GM21576 (cell line): ENCODE measurements at regions not wholly inside any gene's neighbourhood (a gene's known extent, or its start where the extent isn't known, plus 50 kb on each side); places are given as distances from the start of the nearest gene placed in this dataset.
"Not testable (repeated sequence)": the region's sequence is repeated elsewhere in the genome, so short reads cannot be mapped to it uniquely, and the experiment has no call there.

Source experiments
- ATAC-seq: cut with Tn5 transposase; IDR thresholded peaks from one replicate; pipeline ENCODE4 v1.9.1; 2021; ENCODE audit warnings: mild to moderate bottlenecking, moderate library complexity; ENCODE audit not compliant: unreplicated experiment

DNA sequence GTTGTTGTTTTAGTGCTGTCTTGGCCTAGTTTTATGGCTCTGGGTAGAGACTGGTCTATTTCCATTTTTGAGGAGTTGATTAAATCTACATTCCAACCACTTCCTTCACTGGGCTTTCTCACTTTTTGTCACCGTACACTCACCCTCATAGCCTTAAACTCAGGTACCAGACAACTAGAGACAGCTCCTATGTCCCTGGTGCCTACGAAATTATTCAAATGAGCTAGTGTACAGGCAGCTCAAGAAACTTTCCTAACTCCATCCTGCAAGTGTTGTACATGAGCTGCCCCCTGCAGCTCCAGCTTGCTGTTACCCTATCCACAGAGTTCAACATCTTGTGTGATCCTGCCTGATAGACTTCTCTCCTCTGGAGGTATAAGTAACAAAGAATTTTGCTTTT lies 704.8 kb upstream of the RGS18 start:
- ATAC-seq = no peak

DNA sequence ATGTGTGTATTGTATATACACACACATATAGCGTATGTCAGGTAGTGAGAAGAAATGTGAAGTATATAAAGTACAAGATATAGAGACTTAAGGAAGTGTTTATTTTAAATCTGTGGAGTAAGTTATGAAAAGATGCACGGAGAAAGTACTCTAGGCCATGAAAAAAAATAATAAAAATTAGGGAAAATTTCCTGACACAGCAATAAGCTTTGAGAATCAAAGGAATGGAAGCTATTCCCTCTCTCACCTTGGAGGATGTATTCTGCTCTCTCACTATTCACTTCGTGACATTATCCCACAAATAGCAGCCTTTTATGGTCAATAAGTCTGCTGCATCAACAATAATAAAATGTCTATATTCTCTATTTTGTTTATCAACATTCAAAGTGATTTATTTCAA lies 700.4 kb upstream of the RGS18 start:
- no peak for ATAC-seq

DNA sequence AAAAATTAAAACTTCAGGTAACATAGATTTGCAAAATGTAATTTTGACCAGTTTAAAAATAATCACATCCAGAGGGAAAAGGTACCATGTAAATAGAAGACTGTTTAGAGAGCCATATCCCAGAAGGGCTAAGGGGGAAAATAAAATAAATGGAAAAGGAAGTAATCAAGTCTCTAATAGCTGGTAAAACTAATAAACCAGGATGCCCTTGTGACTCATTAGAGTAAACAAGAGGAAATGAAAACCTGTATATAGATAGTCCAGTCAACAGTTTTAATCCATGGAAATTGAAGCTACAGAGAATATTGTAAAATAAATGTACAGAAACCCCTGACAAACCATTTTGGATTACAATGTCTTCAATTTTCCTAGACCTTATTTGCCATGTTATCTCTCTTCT lies 698.0 kb upstream of the RGS18 start:
- no peak for ATAC-seq

DNA sequence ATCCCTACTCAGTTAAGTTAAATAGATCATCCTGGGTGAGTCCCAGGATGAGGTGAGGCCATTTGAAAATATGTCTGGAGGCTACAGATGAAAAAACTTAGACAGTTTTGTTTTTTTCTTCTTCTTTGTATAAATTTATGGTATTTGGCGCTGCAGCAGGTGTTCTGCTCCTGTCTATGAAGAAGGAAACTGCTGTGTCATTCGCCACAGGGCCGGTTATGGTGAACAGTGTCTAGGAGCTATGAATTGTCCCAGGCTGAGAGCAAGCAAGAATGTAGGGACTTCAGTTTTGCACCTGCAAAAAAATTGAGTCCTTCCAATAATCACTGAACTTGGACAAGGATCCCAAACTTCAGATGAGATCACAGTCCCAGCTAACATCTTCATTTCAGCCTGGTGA lies 674.3 kb upstream of the RGS18 start:
- no peak for ATAC-seq

DNA sequence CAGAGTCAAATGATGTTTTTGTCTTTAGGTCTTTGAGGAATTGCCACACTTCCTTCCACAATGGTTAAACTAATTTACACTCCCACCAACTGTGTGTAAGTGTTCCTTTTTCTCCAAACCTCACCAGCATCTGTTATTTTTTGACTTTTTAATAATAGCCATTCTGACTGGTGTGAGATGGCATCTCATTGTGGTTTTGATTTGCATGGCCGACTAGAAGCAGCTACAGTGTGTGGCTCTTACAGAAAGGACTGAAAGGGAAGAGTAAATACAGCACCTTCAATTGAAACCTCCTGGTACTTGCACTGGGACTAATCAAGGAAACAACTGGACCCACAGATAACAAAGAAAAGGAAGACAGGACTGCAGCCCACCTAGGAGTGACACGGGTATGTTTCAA lies 668.0 kb upstream of the RGS18 start:
- ATAC-seq = no peak

DNA sequence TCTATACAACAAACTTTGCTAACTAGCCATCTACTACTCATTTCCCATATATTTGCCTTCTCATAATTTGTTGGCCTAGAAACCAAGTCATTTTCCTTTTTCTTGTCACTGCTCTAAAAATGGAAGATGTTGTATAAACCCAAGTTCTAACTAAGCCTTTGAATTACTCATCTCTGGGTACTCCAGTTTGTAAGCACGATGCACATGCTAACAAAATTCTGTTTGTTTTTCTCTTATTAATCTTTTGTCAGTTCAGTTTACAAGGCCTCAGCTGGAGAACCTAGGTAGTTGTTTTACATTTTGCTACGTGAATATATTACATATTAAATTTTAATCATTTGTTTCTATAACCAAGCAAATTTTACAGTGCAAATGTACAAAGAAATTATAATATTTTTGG lies 663.2 kb upstream of the RGS18 start:
- ATAC-seq = no peak

DNA sequence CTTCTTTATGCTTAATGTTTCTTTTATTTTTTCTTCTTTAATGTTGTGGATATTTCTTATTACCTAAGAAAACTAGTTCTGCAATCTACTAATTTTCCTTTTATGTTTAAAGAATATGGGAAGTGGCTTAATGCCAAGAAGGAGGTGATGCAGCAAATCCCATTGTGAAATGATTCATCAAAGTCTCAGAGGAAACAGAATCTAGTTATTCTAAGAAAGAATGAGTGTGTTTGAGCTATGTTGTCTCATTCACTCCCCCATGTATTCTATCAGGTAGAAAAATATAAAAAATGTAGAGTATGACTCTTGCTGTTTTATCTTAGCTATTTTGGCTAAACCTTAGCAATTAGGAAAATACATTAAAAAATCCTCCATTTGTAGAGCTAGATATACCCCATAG lies 659.9 kb upstream of the RGS18 start:
- ATAC-seq = no peak

DNA sequence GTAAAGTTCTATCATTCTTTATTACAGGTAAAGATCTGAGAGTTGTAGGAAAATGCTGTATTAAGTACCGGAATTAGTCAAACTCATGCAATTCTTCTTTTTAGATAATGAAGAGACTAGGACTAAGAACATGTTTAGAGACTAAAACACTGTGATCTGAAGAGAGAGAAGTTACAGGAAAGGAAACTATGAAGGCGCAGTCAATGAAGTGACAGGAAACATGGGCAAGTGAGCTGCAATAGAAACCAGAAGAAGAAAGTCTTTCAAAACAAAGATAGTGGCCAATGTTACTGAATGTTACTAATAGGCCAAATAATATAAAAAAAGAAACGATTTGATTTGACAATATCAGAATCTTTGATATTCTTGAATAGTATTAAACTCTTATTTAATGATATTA lies 659.4 kb upstream of the RGS18 start:
- no peak for ATAC-seq

DNA sequence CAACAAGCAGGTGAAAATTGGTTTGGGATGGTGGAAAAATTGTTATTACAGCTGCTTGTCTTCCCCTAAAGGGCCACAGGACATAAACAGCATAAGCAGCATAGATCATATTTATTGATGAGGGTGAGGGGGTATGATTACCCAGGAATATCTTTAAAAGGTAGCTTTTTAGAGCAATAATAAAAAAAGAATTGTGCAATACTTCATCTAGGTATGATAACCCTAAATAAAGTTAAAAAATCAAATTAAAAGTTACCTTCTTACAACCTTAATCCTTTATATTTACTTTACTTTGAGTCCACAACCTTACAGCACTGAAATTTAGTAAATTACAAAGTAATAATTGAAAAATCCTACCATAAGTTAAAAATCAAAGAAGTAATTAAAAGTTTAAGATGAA lies 653.3 kb upstream of the RGS18 start:
- ATAC-seq = no peak

DNA sequence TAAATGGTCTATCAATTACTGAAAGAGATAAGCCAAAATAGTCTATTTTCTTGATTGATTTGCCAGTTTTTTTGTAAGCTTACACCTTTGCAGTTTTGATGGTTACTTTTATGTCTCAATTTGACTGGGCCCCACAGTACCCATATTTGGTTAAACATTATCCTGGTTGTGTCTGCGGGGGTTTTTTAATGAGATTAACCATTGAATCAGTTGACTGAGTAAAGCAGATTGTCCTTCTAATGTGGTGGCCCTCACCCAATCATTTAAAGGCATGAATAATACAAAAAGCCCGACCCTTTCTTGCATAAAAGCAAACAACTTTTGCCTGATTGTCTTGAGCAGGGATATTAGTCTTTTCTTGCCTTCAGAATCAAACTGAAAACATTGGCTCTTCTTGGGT lies 650.0 kb upstream of the RGS18 start:
- no peak for ATAC-seq

DNA sequence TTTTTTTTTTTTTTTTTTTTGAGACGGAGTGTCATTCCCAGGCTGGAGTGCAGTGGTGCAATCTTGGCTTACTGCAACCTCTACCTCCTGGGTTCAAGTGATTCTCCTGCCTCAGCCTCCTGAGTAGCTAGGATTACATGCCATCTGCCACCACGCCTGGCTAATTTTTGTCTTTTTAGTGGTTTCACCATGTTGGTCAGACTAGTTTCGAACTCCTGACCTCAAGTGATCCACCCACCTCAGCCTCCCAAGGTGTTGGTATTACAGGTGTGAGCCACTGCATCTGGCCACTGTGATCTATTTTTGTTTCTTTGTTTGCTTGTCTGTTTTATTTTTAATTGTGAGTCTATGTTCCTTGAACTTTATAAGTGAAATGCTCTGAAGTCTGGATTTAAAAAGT lies 646.8 kb upstream of the RGS18 start:
- not testable (repeated sequence) for ATAC-seq

DNA sequence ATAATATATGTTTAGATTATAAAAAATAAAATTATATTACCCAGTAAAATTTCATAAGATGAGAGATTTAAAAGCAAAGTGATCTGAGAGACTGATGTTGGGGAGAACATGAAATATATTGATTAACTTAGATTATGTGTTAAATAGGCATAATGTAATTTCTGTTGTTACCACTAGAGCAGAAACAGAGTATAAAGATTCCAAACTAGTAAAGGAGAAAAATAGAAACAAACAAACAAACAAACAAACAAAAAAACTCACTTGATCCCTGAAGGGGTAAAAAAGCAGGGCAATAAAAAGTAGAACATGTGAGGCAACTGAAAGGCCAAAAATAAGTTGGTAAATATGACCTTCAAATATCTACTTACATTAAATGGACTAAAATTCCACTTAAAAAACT lies 640.4 kb upstream of the RGS18 start:
- no peak for ATAC-seq

DNA sequence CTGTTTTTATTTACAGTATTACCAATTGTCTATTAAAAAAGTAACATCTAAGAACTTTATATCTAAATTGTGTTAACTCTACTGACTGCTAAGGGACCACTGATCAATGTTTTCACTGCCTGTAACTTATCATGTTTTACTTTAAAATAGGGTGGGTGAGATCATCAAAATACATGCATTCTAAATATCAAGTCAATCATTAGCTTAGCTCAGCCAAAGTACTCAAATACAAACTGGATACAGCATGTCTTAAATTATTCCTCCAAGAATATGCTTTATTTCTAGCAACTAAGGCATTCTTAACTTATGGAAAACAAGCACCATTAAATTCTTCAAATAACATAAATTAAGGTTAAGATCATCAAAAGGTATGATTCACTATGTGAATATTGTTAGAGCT lies 638.7 kb upstream of the RGS18 start:
- ATAC-seq = no peak

DNA sequence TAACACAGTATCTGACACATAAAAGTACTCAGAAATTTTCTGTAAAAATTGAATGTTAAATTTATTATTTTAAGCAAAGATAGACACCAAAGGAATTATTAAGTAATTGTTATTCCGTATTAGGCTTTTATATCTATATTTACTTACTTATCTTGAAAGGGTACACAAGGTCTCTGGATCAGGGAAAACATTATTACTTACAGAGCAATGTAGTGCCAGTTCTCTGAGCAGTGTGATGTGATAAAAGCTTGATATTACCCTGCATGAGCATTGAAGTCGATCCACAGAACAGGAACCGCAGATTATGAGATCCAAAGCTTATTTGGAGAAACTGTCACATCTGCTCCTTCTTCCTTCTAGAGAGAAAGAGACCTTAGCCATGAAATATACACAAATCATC lies 637.9 kb upstream of the RGS18 start:
- ATAC-seq = no peak

DNA sequence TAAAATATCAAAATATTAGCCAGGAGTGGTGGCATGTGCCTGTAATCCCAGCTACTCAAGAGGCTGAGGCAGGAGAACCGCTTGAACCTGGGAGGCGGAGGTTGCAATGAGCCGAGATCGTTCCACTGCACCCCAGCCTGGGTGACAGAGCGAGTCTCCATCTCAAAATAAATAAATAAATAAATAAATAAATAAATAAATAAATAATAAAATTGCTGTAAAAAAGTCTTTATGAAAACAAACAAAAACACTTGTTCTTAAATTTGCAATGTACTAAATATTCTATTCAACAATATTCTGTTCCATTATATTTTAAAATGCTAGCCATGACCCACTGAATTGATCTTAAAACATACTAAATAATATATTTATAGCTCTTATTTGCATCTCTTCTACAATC lies 632.3 kb upstream of the RGS18 start:
- ATAC-seq = not testable (repeated sequence)

DNA sequence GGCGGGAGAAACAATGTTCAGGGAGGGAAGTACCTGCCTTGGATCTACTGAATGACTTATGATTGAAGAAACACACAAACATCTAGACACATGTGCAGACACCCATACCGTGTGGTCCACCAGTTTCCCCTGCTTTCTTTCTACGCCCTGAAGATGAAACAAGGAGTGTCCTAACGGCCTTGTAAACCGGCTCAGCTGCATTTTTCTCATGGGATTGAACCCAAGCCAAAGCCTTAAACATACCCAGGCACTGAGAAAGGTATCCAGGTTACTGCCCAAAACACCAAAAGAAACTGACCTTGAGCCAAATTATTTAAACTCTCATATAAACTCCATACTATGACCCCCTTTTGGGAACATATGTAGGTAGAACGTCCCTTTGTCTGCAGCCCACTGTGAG lies 630.0 kb upstream of the RGS18 start:
- no peak for ATAC-seq

DNA sequence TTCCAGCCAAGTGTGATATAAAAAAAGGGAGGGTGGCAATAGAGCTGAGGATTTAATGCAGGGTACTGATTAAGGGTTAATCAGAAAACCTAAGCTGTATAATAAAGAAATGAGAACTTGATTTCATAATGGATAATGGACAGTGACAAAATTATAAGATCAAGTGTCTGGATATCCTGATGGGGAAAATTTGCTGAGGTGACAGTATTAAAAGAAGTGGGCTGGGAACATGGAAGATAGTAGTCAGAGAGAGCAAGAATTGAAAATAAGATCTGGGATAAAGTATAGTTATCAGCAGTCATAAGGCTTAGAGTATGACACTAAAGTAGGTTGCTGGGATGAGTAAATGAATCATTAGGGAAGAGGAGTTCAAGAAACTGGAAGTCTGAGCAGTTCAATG lies 627.3 kb upstream of the RGS18 start:
- ATAC-seq = no peak

DNA sequence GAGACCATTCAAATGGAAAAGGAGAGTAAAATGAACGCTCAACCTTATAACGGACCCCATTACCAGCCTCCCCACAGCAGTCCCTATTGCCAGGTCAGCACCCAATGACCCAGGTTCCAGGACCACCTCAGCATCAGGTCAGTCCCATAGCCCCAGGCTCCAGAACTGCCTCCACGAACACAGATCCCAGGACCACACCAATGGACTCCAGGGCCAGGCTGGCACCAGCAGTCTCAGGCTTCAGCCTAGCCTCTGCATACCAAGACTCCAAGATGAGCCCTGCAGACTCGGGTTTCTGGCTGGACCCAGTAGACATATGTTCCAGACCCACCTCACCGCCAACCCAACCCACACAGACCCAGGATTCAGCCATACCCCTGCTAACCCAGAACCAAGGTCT lies 625.0 kb upstream of the RGS18 start:
- no peak for ATAC-seq

DNA sequence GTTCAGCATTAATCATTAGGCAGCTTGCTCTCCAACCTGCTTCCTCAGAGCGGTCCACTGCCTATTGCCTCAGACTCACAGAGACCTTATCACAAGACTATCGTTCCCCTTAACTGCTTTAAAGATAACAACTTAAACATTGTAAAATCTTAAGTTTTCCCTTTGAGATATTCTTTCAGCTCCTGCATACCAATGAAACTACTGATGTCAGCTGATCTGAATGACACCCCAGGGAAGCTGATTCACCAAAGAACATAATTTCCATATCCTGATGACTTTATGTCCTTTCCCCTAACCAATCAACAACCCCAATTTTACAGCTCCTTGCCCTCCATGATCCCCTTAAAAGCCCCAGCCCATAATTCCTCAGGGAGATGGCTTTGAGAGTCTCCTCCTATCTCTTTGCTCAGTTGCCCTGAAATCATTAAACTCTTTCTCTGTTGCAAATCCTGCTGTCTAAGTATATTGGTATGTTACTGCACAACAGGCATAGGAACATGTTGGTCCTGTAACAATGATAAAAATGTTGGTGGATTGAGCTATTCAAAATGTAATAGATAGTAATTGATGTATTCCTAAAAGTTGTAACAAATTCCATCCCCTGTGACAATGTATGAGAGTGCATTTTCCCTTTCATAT lies 621.4 kb upstream of the RGS18 start:
- no peak for ATAC-seq

DNA sequence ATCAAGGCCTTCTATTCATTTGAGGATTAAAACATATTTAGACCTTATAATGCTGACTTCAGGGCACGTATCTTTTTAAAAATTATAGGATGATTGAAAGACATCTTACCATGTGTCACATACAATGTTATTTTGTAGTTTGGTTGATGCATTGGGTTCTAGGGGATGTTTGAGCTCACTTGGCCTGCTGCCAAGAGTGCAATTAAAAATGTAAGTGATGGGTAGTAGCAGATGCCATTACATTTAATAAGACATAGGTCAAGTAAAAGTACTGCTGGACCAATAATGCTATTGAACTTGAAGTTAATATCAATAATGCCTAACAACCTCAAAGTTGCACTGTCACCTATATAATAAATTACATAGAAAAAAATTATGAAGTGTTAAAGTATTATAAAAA lies 616.5 kb upstream of the RGS18 start:
- no peak for ATAC-seq

DNA sequence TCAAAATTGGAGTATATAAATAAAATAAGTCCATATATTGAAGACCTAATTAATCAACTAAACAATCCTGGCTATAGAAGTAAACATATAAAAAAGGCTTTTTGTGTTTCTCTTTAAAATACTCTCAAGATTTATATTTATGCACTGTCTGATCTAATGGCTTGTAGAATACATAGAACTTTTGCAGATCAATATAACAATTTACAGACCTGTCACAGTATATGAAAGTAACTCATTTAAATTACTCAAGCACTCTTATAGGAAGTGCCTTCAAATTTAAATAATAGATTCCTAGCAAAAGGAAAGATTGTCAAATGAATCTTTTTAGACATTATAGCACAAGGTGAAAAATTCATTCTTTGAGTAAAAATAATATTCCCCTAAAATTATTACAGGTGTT lies 615.8 kb upstream of the RGS18 start:
- no peak for ATAC-seq

DNA sequence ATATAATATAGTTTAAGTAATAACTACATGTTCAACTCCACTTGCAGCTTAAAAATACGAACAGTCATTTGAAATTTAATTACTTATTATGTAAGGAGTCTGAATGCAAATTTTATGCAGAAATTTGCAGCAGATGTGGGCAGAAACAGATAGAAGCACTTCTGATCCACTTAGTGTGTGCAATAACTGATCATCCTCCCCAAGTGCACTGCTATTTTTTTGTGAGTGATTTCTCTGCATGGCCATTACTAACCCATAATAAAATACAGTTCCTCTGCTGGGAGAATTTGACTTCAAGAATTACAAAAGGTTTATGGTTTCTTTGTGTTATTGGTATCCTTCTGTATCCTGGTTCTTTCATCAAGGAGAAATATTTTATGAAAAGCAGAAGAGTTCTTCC lies 611.5 kb upstream of the RGS18 start:
- no peak for ATAC-seq

DNA sequence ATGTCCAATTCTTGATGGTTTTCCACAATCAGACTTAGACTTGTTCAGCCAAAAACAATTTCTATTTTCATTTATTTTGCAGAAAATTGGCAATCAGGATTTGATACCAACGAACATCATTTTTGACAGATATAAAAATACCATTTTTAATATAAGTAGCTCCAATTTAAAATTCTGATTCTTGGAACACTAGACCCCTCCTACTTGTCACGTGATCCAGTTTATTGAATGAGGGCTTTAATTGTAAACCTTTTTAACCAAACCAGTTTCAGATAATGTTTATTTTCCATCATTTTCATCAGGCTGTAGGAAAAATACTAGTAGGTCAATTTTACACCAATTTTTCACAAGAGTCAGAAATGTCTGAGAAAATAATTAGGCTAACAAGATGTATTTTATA lies 607.2 kb upstream of the RGS18 start:
- no peak for ATAC-seq

DNA sequence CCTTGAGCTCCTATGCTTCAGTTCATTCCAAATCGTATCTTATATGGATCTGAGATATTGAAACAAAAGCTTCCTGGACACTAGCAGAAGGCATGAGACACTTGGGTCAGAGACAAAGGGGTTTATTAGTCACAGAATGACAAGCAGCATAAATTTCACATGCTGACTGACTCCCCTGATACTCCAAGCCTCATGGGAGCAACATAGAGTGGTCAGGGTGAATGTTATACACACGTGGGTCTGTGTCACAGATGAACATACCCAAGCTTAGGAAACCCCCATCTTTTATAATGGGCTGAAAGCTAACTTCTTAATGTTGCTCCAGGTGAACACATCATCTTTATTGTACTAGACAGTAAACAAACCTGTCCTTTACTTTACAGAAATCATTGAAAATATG lies 599.9 kb upstream of the RGS18 start:
- no peak for ATAC-seq
